K562 (cell line): ENCODE measurements at regions not wholly inside any gene's neighbourhood (a gene's known extent, or its start where the extent isn't known, plus 50 kb on each side); places are given as distances from the start of the nearest gene placed in this dataset.

Experiments used
- ATAC-seq: fragments of 200-7000 bp; cut with Tn5 transposase; 3 replicates; pipeline ENCODE4 v1.9.1; 2020; ENCODE audit warnings: moderate library complexity
- BruUV-seq: library from RNA; stranded (reverse); fragments of 400-500 nt; replicated peaks from 2 replicates; lab custom pipeline; 2021; lab: Mats Ljungman, UMichigan
- CTCF ChIA-PET: fragments of 300-600 bp; formaldehyde crosslinking; extraction: SDS; loops from one replicate; lab custom pipeline; 2021; ENCODE audit warnings: low intra/inter-chr PET ratio; lab: Yijun Ruan, JAX
- POLR2A ChIA-PET: fragments of 300-600, 350-650 bp; sonication (Branson Sonifier 250); formaldehyde crosslinking; extraction: SDS; loops from one replicate; lab custom pipeline; 2021; ENCODE audit warnings: antibody characterized with exemption, inconsistent platforms; lab: Yijun Ruan, JAX
- DNase-seq, 4 experiments: peaks; one replicate each; pipeline versions ENCODE4 v3.0.0 to v3.0.0-alpha.2; 2011 to 2018; ENCODE audit warnings: low spot score in 3 of 4, mixed read lengths in 3 of 4; ENCODE audit errors: extremely low read depth in 1 of 4
- FAIRE-seq: peaks from 2 replicates; lab custom pipeline; 2011; peaks lifted over from hg19 to GRCh38; lab: Jason Lieb, UNC
- H2AFZ ChIP-seq: 2 replicates; pipeline ENCODE4 v1.6.0; 2011; ENCODE audit warnings: low read depth, low read length, control low read depth, inconsistent platforms
- H3K27ac ChIP-seq: fragments of 200-600 bp; 3 replicates; pipeline ENCODE4 v1.8.0; 2011; ENCODE audit warnings: low read depth, mild to moderate bottlenecking, control low read depth, inconsistent platforms, low read length, moderate library complexity, mixed read lengths; ENCODE audit errors: extremely low read depth
- H3K27me3 ChIP-seq, 2 experiments: fragments of 300-600 bp in 1 of 2; 2 replicates in 1 of 2; 3 replicates in 1 of 2; pipeline versions ENCODE4 v1.6.0 to v1.8.0; 2011; ENCODE audit warnings: inconsistent platforms in 2 of 2, low read length in 2 of 2, mild to moderate bottlenecking in 1 of 2, mixed read lengths in 1 of 2, moderate library complexity in 1 of 2; ENCODE audit not compliant: control insufficient read depth in 2 of 2, insufficient read depth in 2 of 2
- H3K36me3 ChIP-seq: fragments of 300-600 bp; 3 replicates; pipeline ENCODE4 v1.8.0; 2011; ENCODE audit warnings: mild to moderate bottlenecking, low read length, inconsistent platforms; ENCODE audit not compliant: control insufficient read depth, insufficient read depth
- H3K4me1 ChIP-seq, 2 experiments: fragments of 200-600 bp in 1 of 2; replicated peaks in 1 of 2; 2 replicates in 1 of 2; 3 replicates in 1 of 2; pipeline versions ENCODE4 v1.5.1 to v1.8.0; 2011; ENCODE audit warnings: inconsistent platforms in 2 of 2, low read length in 2 of 2, mild to moderate bottlenecking in 1 of 2, mixed read lengths in 1 of 2, moderate library complexity in 1 of 2; ENCODE audit not compliant: control insufficient read depth in 2 of 2, insufficient read depth in 2 of 2
- H3K4me2 ChIP-seq: 2 replicates; pipeline ENCODE4 v1.6.1; 2011; ENCODE audit warnings: low read length, control low read depth, inconsistent platforms, mixed read lengths; ENCODE audit not compliant: insufficient read depth
- H3K4me3 ChIP-seq: fragments of 200-600 bp; sonication (generic), shearing (Covaris generic); 2 replicates; pipeline ENCODE4 v1.5.1; 2016; ENCODE audit warnings: control low read depth, inconsistent platforms
- H3K79me2 ChIP-seq: fragments of 200-600 bp; 3 replicates; pipeline ENCODE4 v1.8.0; 2011; ENCODE audit warnings: low read length, inconsistent platforms; ENCODE audit not compliant: control insufficient read depth, insufficient read depth
- H3K9ac ChIP-seq, 2 experiments: 2 replicates each; pipeline versions ENCODE4 v1.6.0 to v1.6.1; 2011; ENCODE audit warnings: low read depth in 2 of 2, low read length in 2 of 2, control low read depth in 1 of 2, inconsistent platforms in 1 of 2, mild to moderate bottlenecking in 1 of 2, mixed read lengths in 1 of 2; ENCODE audit not compliant: insufficient read depth in 1 of 2
- H3K9me1 ChIP-seq: one replicate; pipeline ENCODE4 v1.6.0; 2011; ENCODE audit warnings: inconsistent platforms, mild to moderate bottlenecking, low read length, moderate library complexity; ENCODE audit not compliant: control insufficient read depth, insufficient read depth
- H3K9me3 ChIP-seq: replicated peaks from 2 replicates; pipeline ENCODE4 v1.5.1; 2011; ENCODE audit warnings: low read depth, low read length, inconsistent platforms; ENCODE audit not compliant: control insufficient read depth, insufficient read depth
- H4K20me1 ChIP-seq: replicated peaks from 2 replicates; pipeline ENCODE4 v1.6.1; 2011; ENCODE audit warnings: low read length, inconsistent platforms, mixed read lengths; ENCODE audit not compliant: control insufficient read depth, insufficient read depth
- ARID4B ChIP-seq: sonication (generic); formaldehyde crosslinking; IDR thresholded peaks from 2 replicates; pipeline ENCODE4 v1.8.0; 2022; ENCODE audit warnings: mild to moderate bottlenecking, missing genetic modification reagents
- CBX2 ChIP-seq: fragments of 200-600 bp; sonication (generic); IDR thresholded peaks from one replicate; pipeline ENCODE4 v1.6.1; 2012; ENCODE audit warnings: mild to moderate bottlenecking, low read length, inconsistent platforms; ENCODE audit not compliant: insufficient read depth, poor library complexity, severe bottlenecking
- CREB3L1 ChIP-seq: fragments of 450-650 bp; IDR thresholded peaks from 2 replicates; pipeline ENCODE4 v1.6.1; 2014; ENCODE audit warnings: low read depth, mild to moderate bottlenecking, moderate library complexity, borderline replicate concordance
- CTBP1 ChIP-seq: fragments of 450-650 bp; IDR thresholded peaks from 2 replicates; pipeline ENCODE4 v1.6.1; 2016; ENCODE audit warnings: borderline replicate concordance
- FOSL1 ChIP-seq: fragments of 200-800 bp; sonication (Bioruptor generic); conservative IDR thresholded peaks from 2 replicates; pipeline ENCODE4 v1.6.1; 2016; ENCODE audit warnings: missing genetic modification characterization, missing compliant biosample characterization
- IRF9 ChIP-seq: fragments of 450-650 bp; IDR thresholded peaks from 2 replicates; pipeline ENCODE4 v1.6.1; 2016; ENCODE audit warnings: missing biosample characterization, missing genetic modification characterization
- MCM5 ChIP-seq: fragments of 450-650 bp; IDR thresholded peaks from 2 replicates; pipeline ENCODE4 v1.6.1; 2016; ENCODE audit warnings: low read depth
- MECOM ChIP-seq: fragments of 250-450 bp; sonication (Bioruptor Pico); IDR thresholded peaks from 2 replicates; pipeline ENCODE4 v1.8.0; 2022; ENCODE audit warnings: inconsistent platforms
- MLX ChIP-seq, 2 experiments: fragments of 450-650 bp in 1 of 2; sonication (generic) in 1 of 2; formaldehyde crosslinking; conservative IDR thresholded peaks; 2 replicates each; pipeline versions ENCODE4 v1.4.0 to v1.8.1; 2020 to 2022; ENCODE audit warnings: mild to moderate bottlenecking in 1 of 2, missing genetic modification reagents in 1 of 2
- POLR2AphosphoS2 ChIP-seq: IDR thresholded peaks from 2 replicates; pipeline ENCODE4 v1.6.1; 2012; ENCODE audit warnings: low read length, improper control_type of control experiment
- SNIP1 ChIP-seq: fragments of 450-650 bp; IDR thresholded peaks from 2 replicates; pipeline ENCODE4 v1.7.1; 2017; ENCODE audit warnings: low read depth, mild to moderate bottlenecking
- TAF15 ChIP-seq: fragments of 200-400 bp; formaldehyde crosslinking; IDR thresholded peaks from 2 replicates; pipeline ENCODE4 v1.6.1; 2017; ENCODE audit warnings: mild to moderate bottlenecking, low read depth, low read length, moderate library complexity
- TARDBP ChIP-seq: fragments of 450-650 bp; IDR thresholded peaks from 2 replicates; pipeline ENCODE4 v1.6.1; 2016
- TEAD2 ChIP-seq: fragments of 450-650 bp; IDR thresholded peaks from 2 replicates; pipeline ENCODE4 v1.6.1; 2016; ENCODE audit warnings: missing genetic modification characterization, control low read depth, missing compliant biosample characterization
- ZNF197 ChIP-seq: fragments of 200-800 bp; sonication (Bioruptor generic); IDR thresholded peaks from 2 replicates; pipeline ENCODE4 v1.6.1; 2016; ENCODE audit warnings: low read depth, missing genetic modification characterization, missing compliant biosample characterization
- ZNF224 ChIP-seq: sonication (generic); formaldehyde crosslinking; IDR thresholded peaks from 2 replicates; pipeline ENCODE4 v1.8.0; 2022; ENCODE audit warnings: mild to moderate bottlenecking, missing genetic modification reagents
- ZNF551 ChIP-seq: fragments of 250-450 bp; sonication (Bioruptor Pico); IDR thresholded peaks from 2 replicates; pipeline ENCODE4 v1.5.0; 2021; ENCODE audit warnings: mild to moderate bottlenecking, moderate library complexity
- WGBS: fragments of 100-300 bp; shearing (Covaris generic); methylation state at CpG from one replicate; pipeline ENCODE4 v1.1.6; 2016; ENCODE audit warnings: low coverage, mixed read lengths; ENCODE audit not compliant: insufficient coverage; ENCODE audit errors: missing lambda C conversion rate; 5-methylcytosine and 5-hydroxymethylcytosine counted together
- in situ Hi-C: fragments of 300-500 bp; cut with MboI; formaldehyde crosslinking; loops from 4 replicates; pipeline ENCODE4 v1.15.0; 2018; ENCODE audit warnings: inconsistent platforms, mixed read lengths
- intact Hi-C: fragments of 100-400 bp; cut with micrococcal nuclease; formaldehyde crosslinking; loops from 2 replicates; pipeline ENCODE4 v1.14.2; 2022

DNA sequence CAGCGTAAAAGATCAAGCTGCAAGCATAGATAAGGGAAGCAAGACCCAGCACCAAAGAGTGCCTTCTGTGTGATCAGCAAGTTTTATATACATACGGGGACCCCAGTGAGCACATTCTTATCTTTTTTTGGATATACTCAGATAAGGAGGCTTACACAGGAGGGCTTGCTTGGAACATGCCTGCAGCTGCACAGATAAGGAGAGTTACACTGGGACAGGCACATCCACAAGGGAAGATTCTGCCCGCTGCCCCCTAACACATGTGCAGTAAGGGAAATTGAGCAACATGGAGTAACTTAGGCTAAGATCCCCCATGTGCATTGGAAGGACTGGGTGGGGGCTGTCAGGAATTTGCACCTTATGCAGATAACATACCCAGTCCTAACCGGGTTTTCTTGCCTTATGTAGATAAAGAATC lies 1334.8 kb downstream of the MRPL39 start:
- H3K36me3 ChIP-seq: no peaks in the 10 kb centered on the region
- intact Hi-C loops (no loop called here), in situ Hi-C loops (no loop called here)
- POLR2A ChIA-PET: interaction anchor here (0.8 to 1.0 kb wide), 2 partner anchors 18 to 24 kb away, joined by 3 to 7 read pairs; no protein-coding TSS in a partner anchor
- no peak overlapping the region for H2AFZ ChIP-seq
- 0% methylated on average over 4 of the region's 4 CpGs for WGBS
- H3K9me3 ChIP-seq: no peaks in the 10 kb centered on the region
- peak overlapping the region; percentile 49 for H3K27ac ChIP-seq
- no peaks in the 10 kb centered on the region for H3K79me2 ChIP-seq
- ATAC-seq (peak; percentile 90), DNase-seq (peak; percentile 77 to 85 (median 80)), FAIRE-seq (peak; percentile 88)
- H4K20me1 ChIP-seq: no peaks in the 10 kb centered on the region
- no TSS peak for BruUV-seq
- no peak overlapping the region for H3K4me3 ChIP-seq
- H3K9ac ChIP-seq: no peak overlapping the region
- no peaks in the 10 kb centered on the region for H3K9me1 ChIP-seq
- peaks cover 0 to 2% of the 10 kb centered on the region in 2 experiments; a peak in 2 of 5 replicates for H3K4me1 ChIP-seq
- no peaks in the 10 kb centered on the region for H3K27me3 ChIP-seq
- H3K4me2 ChIP-seq: no peak overlapping the region
- CTCF ChIA-PET: no interaction called here
- TF ChIP-seq POLR2AphosphoS2: no peak
- TF ChIP-seq ZNF551: no peak
- no peak for TF ChIP-seq MLX (CRISPR knock-in tag; conservative IDR thresholded peaks at IDR 0.05)
- TF ChIP-seq TAF15: no peak
- peak; percentile 76 for TF ChIP-seq FOSL1 (tag)
- peak; percentile 96 for TF ChIP-seq ZNF197 (CRISPR knock-in tag)
- TF ChIP-seq CTBP1: peak; percentile 63; the same call in 1 of the 2 replicates
- TF ChIP-seq TEAD2 (tag): peak; percentile 88
- no peak for TF ChIP-seq ARID4B
- no peak for TF ChIP-seq SNIP1
- no peak; the same call in 1 of the 2 replicates for TF ChIP-seq TARDBP
- TF ChIP-seq CBX2: no peak
- TF ChIP-seq IRF9 (tag): peak; percentile 97
- TF ChIP-seq CREB3L1: no peak
- no peak for TF ChIP-seq MCM5
- TF ChIP-seq MECOM: peak; percentile 96
- TF ChIP-seq ZNF224: no peak
